IPS-15b (cell line): ENCODE measurements at regions not wholly inside any gene's neighbourhood (a gene's known extent, or its start where the extent isn't known, plus 50 kb on each side); places are given as distances from the start of the nearest gene placed in this dataset.
"Not testable (repeated sequence)": the region's sequence is repeated elsewhere in the genome, so short reads cannot be mapped to it uniquely, and the experiment has no call there.

Experiments used
- H3K27me3 ChIP-seq: one replicate; pipeline ENCODE4 v1.6.1; 2013; ENCODE audit warnings: low read length; ENCODE audit not compliant: control insufficient read depth, insufficient read depth
- H3K36me3 ChIP-seq: one replicate; pipeline ENCODE4 v1.6.1; 2013; ENCODE audit warnings: low read length; ENCODE audit not compliant: control insufficient read depth, insufficient read depth
- H3K4me1 ChIP-seq: one replicate; pipeline ENCODE4 v1.6.1; 2013; ENCODE audit warnings: mild to moderate bottlenecking, low read length; ENCODE audit not compliant: control insufficient read depth, insufficient read depth
- H3K4me3 ChIP-seq: one replicate; pipeline ENCODE4 v1.5.1; 2013; ENCODE audit warnings: low read depth, low read length
- H3K9ac ChIP-seq: one replicate; pipeline ENCODE4 v1.6.1; 2013; ENCODE audit warnings: low read depth, mild to moderate bottlenecking, low read length
- H3K9me3 ChIP-seq: one replicate; pipeline ENCODE4 v1.6.1; 2013; ENCODE audit warnings: mild to moderate bottlenecking, low read length; ENCODE audit not compliant: control insufficient read depth, insufficient read depth

DNA sequence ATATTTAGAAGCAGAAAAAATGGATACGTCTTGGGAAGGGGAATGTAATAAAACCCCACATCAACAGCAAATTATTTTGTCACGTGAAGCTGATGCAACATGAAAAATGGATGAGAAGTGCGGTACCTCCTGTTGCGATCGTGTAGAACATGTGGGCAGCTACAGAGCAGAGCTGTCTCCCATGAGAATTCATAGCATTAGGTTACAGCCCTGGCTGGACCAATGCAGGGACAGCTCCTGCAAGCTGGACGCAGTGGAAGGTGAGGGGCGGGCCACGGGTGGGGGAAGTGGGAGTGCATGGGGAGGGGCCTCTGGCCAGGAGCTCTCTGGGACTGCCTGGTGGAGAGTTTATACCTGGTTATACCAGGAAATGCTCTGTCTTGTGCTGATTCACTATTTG lies 120.3 kb downstream of the GATA3 start:
- no peak overlapping the region for H3K9ac ChIP-seq
- peaks cover 2% of the 10 kb centered on the region for H3K4me1 ChIP-seq
- H3K4me3 ChIP-seq, result no peak overlapping the region
- H3K36me3 ChIP-seq, result no peaks in the 10 kb centered on the region
- H3K9me3 ChIP-seq, result no peaks in the 10 kb centered on the region
- no peaks in the 10 kb centered on the region for H3K27me3 ChIP-seq

DNA sequence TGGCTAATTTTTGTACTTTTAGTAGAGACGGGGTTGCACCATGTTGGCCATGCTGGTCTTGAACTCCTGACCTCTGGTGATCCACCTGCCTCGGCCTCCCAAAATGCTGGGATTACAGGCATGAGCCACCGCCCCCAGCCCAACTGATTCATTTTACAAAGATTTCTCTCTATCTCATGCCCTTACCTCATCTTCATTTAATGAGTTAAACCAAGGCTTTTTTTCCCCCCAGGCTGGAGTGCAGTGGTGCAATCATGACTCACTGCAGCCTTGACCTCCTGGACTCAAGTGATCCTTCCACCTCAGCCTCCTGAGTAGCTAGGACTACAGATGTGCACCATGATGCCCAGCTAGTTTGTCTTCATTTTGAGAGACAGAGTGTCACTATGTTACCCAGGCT lies 123.0 kb downstream of the GATA3 start:
- not testable (repeated sequence) for H3K36me3 ChIP-seq, H3K9ac ChIP-seq, H3K27me3 ChIP-seq, H3K4me1 ChIP-seq, H3K9me3 ChIP-seq, H3K4me3 ChIP-seq

DNA sequence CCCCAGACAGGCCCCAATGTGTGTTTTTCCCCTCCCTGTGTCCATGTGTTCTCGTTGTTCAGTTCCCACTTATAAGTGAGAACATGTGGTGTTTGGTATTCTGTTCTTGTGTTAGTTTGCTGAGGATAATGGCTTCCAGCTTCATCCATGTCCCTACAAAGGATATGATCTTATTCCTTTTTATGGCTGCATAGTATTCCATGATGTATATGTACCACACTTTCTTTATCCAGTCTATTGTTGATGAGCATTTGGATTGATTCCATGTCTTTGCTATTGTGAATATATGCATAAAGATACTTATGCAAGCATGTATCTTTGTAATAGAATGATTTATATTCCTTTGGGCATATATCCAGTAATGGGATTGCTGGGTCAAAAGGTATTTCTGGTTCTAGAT lies 125.3 kb downstream of the GATA3 start:
- not testable (repeated sequence) for H3K9me3 ChIP-seq, H3K4me1 ChIP-seq, H3K9ac ChIP-seq, H3K36me3 ChIP-seq, H3K27me3 ChIP-seq, H3K4me3 ChIP-seq

DNA sequence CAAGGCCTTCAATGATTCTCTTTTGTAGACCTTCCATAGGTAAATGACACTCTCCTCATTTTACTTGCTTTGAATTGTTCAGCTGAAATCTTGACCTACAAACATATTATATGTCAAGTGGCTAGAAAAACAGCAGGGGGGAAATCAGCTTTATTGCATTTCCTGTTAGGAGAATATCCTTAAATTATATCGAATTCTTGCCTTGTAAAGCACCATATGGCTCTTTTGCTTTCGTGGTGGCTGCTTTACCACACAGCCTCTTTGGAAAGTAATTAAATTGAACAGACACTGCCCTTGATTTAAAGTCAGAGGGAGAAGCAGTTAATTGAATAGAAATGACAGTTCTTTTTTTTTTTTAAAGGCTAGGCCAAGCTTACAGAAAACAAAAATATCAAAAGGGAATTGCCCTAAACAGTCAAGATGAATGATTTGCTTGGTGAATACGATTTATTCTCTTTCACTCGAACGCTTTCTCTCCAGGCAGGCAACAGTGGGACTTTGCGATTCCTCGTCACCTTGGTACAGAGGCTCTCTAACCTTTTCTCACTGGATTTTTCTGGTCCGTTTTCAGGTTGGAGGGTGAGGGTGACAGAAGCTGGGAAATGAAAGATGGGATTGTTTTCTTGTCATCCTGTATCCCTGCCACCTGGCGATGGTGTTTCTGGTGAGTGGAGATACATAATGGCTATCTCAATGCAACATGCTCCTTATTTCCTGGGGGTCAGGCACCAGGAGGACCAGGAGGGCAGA lies 126.0 kb downstream of the GATA3 start:
- H3K9ac ChIP-seq, result no peak overlapping the region
- H3K27me3 ChIP-seq, result no peaks in the 10 kb centered on the region

DNA sequence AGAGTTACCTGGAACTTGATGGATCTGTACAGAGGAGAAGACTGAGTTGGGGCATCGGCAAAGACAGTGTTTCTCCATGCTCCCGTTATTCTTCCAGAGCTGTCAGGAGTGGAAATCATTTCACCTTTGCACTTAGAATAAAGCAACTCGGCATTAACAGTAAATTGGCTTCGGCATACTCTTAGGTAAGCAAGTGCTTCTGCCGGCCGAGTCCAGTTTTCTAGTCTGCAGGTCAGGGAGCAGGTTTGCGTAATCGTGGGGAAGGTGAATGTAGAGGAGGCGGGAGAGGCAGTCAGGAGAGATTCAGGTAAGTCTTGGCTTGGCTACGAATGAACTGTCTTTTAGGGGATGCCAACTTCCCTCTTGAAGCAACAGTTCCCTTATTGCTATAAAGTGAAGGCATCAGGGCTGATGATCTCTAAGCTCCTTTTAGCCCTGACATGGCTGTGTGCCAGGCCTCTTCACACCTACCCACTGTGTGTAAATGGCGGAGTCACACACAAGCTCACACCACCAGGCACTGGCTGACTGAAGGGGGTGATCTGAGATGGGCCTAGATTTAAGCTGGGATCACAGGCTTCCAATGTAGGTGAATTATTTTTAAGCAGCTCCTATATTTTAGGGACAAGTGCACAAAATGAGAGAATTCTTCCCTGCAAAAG lies 127.1 kb downstream of the GATA3 start:
- no peaks in the 10 kb centered on the region for H3K9me3 ChIP-seq
- no peak overlapping the region for H3K4me3 ChIP-seq
- no peaks in the 10 kb centered on the region for H3K4me1 ChIP-seq
- H3K27me3 ChIP-seq, result no peaks in the 10 kb centered on the region
- no peaks in the 10 kb centered on the region for H3K36me3 ChIP-seq
- no peak overlapping the region for H3K9ac ChIP-seq

More for the DNA sequence above, 126.0 kb downstream of the GATA3 start:
- Histone ChIP-seq H3K36me3 (no peaks in the 10 kb centered on the region), H3K4me3 (no peak overlapping the region), H3K9me3 (no peaks in the 10 kb centered on the region), H3K4me1 (no peaks in the 10 kb centered on the region)

DNA sequence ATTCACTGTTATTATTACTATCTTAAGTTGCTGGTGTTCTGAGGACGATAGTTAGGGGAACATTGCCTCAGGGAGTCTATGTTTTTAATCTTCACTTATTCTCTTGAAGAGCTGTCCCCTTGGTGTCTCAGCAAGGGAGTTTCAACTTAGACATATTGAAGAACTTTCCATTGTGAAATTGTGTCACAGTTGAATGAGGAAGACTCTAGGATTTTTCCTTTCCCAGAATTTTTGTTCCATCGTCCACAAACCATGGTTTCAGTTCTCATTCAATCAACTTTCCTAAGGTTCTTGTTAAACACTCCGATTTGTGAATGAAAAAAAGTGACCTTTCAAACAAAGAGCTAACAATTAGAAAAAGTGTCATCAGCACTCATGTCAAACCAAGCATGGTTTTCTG lies 128.3 kb downstream of the GATA3 start:
- Histone ChIP-seq H3K36me3 (no peaks in the 10 kb centered on the region), H3K4me1 (no peaks in the 10 kb centered on the region), H3K9me3 (no peaks in the 10 kb centered on the region), H3K27me3 (no peaks in the 10 kb centered on the region), H3K4me3 (no peak overlapping the region), H3K9ac (no peak overlapping the region)

DNA sequence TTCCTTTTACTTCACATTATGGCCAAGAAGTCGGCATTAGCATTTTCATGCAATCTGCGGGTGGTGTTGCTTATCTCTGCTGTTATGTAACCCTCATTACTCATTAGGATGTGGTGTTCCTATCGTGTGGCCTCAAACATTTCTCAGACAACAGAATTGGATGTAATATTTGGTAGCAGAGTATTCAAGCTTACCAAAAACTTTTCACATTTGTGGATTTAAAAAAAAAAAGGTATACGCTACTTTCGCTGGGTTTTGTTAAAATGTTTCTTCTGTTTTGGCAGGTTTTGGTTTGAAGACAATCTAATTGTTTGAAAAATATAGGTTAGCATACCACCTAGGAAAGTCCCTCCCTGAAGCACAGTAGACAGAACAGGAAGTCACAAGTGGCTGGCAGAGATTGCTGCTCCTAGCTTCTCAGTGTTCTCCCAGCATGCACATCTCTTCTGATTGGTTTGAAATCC lies 128.8 kb downstream of the GATA3 start:
- H3K9me3 ChIP-seq, result no peaks in the 10 kb centered on the region
- H3K4me3 ChIP-seq, result no peak overlapping the region
- H3K36me3 ChIP-seq, result no peaks in the 10 kb centered on the region
- no peaks in the 10 kb centered on the region for H3K4me1 ChIP-seq
- H3K9ac ChIP-seq, result no peak overlapping the region
- no peaks in the 10 kb centered on the region for H3K27me3 ChIP-seq

DNA sequence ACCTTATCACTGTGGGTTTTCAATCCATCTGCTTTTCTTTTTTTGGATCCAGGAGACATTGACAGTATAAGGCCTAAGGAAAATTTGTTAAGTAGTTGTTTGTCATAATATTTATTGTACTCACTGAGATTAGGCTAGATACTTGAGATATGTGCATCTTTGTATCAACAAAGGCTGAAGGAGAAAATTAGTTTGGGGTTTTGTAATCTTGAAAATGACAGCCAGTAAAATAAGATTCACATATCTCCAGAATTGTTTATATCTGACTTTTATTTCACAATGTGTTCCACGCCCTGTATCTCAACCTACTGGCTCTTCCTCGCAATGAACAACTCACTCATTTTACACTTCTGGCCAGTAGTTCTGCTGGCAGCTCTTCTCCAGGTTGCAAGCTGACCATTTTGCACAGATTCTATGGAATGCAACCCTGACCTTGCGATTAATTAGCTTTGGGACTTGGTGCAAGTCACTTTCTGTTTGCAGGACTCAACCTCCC lies 132.7 kb downstream of the GATA3 start:
- no peaks in the 10 kb centered on the region for H3K27me3 ChIP-seq
- no peaks in the 10 kb centered on the region for H3K36me3 ChIP-seq
- no peaks in the 10 kb centered on the region for H3K9me3 ChIP-seq
- no peak overlapping the region for H3K4me3 ChIP-seq
- H3K9ac ChIP-seq, result no peak overlapping the region
- no peaks in the 10 kb centered on the region for H3K4me1 ChIP-seq

DNA sequence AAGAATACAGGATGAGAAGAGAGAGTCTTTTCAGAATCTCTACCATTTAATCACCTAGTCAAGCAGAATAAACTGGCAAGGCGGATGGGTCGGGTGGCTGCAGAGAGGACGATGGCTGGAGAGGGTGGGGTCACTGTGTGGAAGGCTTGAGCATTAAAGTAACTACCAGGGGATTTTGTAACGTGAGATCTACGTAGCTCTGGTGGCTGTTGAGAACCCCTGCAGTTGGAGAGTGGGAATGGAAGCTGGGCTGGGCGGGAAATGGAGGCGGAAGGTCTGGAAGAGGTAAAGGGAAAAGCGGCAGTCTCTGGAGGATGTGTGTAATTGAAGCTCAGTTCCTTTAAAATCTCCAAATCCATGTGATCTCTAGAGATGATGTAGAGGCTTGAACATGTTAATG lies 135.0 kb downstream of the GATA3 start:
- Histone ChIP-seq H3K9ac (no peak overlapping the region), H3K27me3 (no peaks in the 10 kb centered on the region), H3K4me1 (no peaks in the 10 kb centered on the region), H3K9me3 (no peaks in the 10 kb centered on the region), H3K4me3 (no peak overlapping the region), H3K36me3 (no peaks in the 10 kb centered on the region)

DNA sequence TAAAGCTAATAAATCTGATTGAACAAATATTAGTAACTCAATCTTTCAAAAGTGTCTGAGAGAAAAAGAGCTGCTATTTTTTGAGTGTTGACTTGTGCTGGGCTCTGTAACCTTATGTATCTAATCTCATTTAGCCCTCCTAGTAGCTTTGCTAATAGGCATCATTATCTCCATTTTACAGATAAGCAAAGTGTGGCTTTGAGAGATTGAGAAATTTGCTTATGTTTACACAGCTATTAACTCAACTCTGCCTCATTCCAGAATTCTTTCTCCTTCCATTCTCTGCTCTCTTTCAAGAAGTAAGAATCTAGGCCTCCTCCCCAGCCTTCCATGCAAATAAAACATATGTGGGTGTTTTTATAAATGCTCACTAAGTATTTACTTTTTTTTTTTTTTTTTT lies 137.8 kb downstream of the GATA3 start:
- Histone ChIP-seq H3K9ac (no peak overlapping the region), H3K36me3 (no peaks in the 10 kb centered on the region), H3K27me3 (no peaks in the 10 kb centered on the region), H3K4me3 (no peak overlapping the region), H3K4me1 (no peaks in the 10 kb centered on the region), H3K9me3 (no peaks in the 10 kb centered on the region)

DNA sequence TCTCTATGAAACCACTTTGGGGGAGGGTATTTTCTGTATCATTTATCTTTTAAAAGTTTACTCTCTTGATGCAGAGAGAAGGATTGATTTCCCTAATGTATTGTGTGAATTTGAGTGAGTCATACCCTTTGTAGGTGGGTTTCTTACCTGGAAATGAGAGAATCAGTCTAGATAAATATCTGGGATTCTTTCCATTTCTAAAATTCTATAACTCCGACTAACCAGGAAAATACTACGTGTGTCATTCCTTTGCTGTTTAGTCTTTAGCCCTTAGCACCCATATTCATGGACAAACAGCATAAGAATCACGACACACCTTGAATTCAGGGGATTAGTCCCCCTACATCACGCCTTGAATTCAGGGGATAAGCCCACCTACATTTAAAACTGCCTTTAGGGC lies 139.1 kb downstream of the GATA3 start:
- no peak overlapping the region for H3K4me3 ChIP-seq
- H3K36me3 ChIP-seq, result no peaks in the 10 kb centered on the region
- no peaks in the 10 kb centered on the region for H3K9me3 ChIP-seq
- no peak overlapping the region for H3K9ac ChIP-seq
- no peaks in the 10 kb centered on the region for H3K4me1 ChIP-seq
- H3K27me3 ChIP-seq, result no peaks in the 10 kb centered on the region

DNA sequence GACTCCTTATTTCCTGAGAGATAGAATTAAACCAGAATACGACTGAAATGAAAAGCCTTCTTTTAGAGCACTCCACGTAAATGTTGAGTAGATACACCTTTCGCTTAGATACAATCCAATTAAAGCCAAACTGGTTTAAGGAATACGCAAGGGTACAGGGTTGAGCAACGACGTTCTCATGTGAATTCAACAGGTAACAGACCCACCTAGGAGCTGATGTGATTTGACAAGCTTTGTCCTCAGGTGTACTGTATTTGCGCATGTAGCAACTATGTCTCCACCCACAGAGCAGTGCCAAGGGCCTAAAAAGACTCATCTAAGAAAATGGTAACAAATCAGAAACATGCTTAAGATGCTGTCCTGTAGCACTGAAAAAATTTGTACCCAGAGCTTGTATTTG lies 139.6 kb downstream of the GATA3 start:
- no peak overlapping the region for H3K4me3 ChIP-seq

More for the DNA sequence above, 139.6 kb downstream of the GATA3 start:
- Histone ChIP-seq H3K27me3 (no peaks in the 10 kb centered on the region), H3K9me3 (no peaks in the 10 kb centered on the region), H3K4me1 (no peaks in the 10 kb centered on the region), H3K36me3 (no peaks in the 10 kb centered on the region), H3K9ac (no peak overlapping the region)
